Trophoblast cell (in vitro differentiated cells and primary cell): ENCODE measurements at regions not wholly inside any gene's neighbourhood (a gene's known extent, or its start where the extent isn't known, plus 50 kb on each side); places are given as distances from the start of the nearest gene placed in this dataset.

Experiments
- DNase-seq, 2 donors: peaks; one replicate each; pipeline ENCODE4 v3.0.0-alpha.2; 2016
- H2AFZ ChIP-seq: 2 replicates; pipeline ENCODE4 v1.6.1; 2013; ENCODE audit warnings: low read length, moderate library complexity, mild to moderate bottlenecking; ENCODE audit not compliant: insufficient read depth, poor library complexity
- H2AK5ac ChIP-seq: 2 replicates; pipeline ENCODE4 v1.6.1; 2013; ENCODE audit warnings: mild to moderate bottlenecking, low read length
- H2BK120ac ChIP-seq: 2 replicates; pipeline ENCODE4 v1.6.1; 2013; ENCODE audit warnings: low read length, mild to moderate bottlenecking, moderate library complexity; ENCODE audit not compliant: insufficient read depth, poor library complexity
- H2BK12ac ChIP-seq: 2 replicates; pipeline ENCODE4 v1.6.1; 2013; ENCODE audit warnings: mild to moderate bottlenecking, low read length, moderate library complexity
- H2BK5ac ChIP-seq: 2 replicates; pipeline ENCODE4 v1.6.1; 2013; ENCODE audit warnings: low read length, low read depth, moderate library complexity, mild to moderate bottlenecking; ENCODE audit not compliant: poor library complexity
- H3K14ac ChIP-seq: 2 replicates; pipeline ENCODE4 v1.6.1; 2013; ENCODE audit warnings: mild to moderate bottlenecking, low read length
- H3K18ac ChIP-seq: 2 replicates; pipeline ENCODE4 v1.6.1; 2013; ENCODE audit warnings: mild to moderate bottlenecking, low read length
- H3K23ac ChIP-seq: 2 replicates; pipeline ENCODE4 v1.6.1; 2013; ENCODE audit warnings: low read length
- H3K27ac ChIP-seq: 2 replicates; pipeline ENCODE4 v1.5.1; 2013; ENCODE audit warnings: low read depth, mild to moderate bottlenecking, inconsistent platforms, low read length, moderate library complexity
- H3K27me3 ChIP-seq: 2 replicates; pipeline ENCODE4 v1.6.1; 2013; ENCODE audit warnings: inconsistent platforms, mild to moderate bottlenecking, low read length, moderate library complexity; ENCODE audit not compliant: insufficient read depth
- H3K36me3 ChIP-seq, 2 experiments: 1 replicate in 1 of 2; 2 replicates in 1 of 2; pipeline ENCODE4 v1.6.1; 2013; ENCODE audit warnings: low read length in 2 of 2, mild to moderate bottlenecking in 2 of 2, moderate library complexity in 1 of 2; ENCODE audit not compliant: insufficient read depth in 2 of 2, control insufficient read depth in 1 of 2
- H3K4ac ChIP-seq: 2 replicates; pipeline ENCODE4 v1.6.1; 2013; ENCODE audit warnings: low read depth, mild to moderate bottlenecking, low read length, moderate library complexity
- H3K4me1 ChIP-seq, 2 experiments: 1 replicate in 1 of 2; 2 replicates in 1 of 2; pipeline ENCODE4 v1.6.1; 2013; ENCODE audit warnings: low read length in 2 of 2, mild to moderate bottlenecking in 2 of 2, moderate library complexity in 1 of 2; ENCODE audit not compliant: insufficient read depth in 2 of 2, control insufficient read depth in 1 of 2
- H3K4me2 ChIP-seq: 2 replicates; pipeline ENCODE4 v1.6.1; 2013; ENCODE audit warnings: inconsistent platforms, mild to moderate bottlenecking, low read length, moderate library complexity
- H3K4me3 ChIP-seq: 2 replicates; pipeline ENCODE4 v1.5.1; 2013; ENCODE audit warnings: mild to moderate bottlenecking, low read depth, low read length, inconsistent platforms
- H3K79me1 ChIP-seq: one replicate; pipeline ENCODE4 v1.6.1; 2013; ENCODE audit warnings: low read length
- H3K79me2 ChIP-seq: 2 replicates; pipeline ENCODE4 v1.6.1; 2013; ENCODE audit warnings: low read length, mild to moderate bottlenecking; ENCODE audit not compliant: control insufficient read depth, insufficient read depth, poor library complexity
- H3K9ac ChIP-seq: 2 replicates; pipeline ENCODE4 v1.6.1; 2013; ENCODE audit warnings: mild to moderate bottlenecking, low read length
- H3K9me3 ChIP-seq: 2 replicates; pipeline ENCODE4 v1.6.1; 2013; ENCODE audit warnings: low read depth, mild to moderate bottlenecking, control low read depth, inconsistent platforms, low read length; ENCODE audit not compliant: insufficient read depth
- H4K12ac ChIP-seq: 2 replicates; pipeline ENCODE4 v1.6.1; 2013; ENCODE audit warnings: low read depth, mild to moderate bottlenecking, low read length, moderate library complexity
- H4K8ac ChIP-seq: 2 replicates; pipeline ENCODE4 v1.6.1; 2013; ENCODE audit warnings: low read depth, mild to moderate bottlenecking, low read length, moderate library complexity
- H4K91ac ChIP-seq: one replicate; pipeline ENCODE4 v1.6.1; 2013; ENCODE audit warnings: low read depth, mild to moderate bottlenecking, low read length, moderate library complexity
- WGBS: extraction: QIAGEN DNeasy Blood & Tissue Kit; methylation state at CpG from one replicate; pipeline ENCODE4 v1.1.7; 2013; ENCODE audit warnings: missing lambda C conversion rate; ENCODE audit not compliant: insufficient read length, insufficient coverage; ENCODE audit errors: extremely low coverage; 5-methylcytosine and 5-hydroxymethylcytosine counted together

GRCh38 chr18:34957119-34957863 is 83.9 kb upstream of the MAPRE2 start:
- no peaks in the 10 kb centered on the region for H3K36me3 ChIP-seq
- no peaks in the 10 kb centered on the region for H3K9me3 ChIP-seq
- no peak overlapping the region for H2BK5ac ChIP-seq
- peak overlapping the region; percentile 23 for H3K4me2 ChIP-seq
- H3K9ac ChIP-seq: no peak overlapping the region
- peaks cover 0 to 5% of the 10 kb centered on the region in 2 experiments for H3K4me1 ChIP-seq
- H2AFZ ChIP-seq: no peak overlapping the region
- WGBS: no CpG with 5 or more reads among the region's 3 CpGs
- no peak overlapping the region for H4K8ac ChIP-seq
- H3K4me3 ChIP-seq: no peak overlapping the region
- H3K14ac ChIP-seq: no peak overlapping the region
- no peaks in the 10 kb centered on the region for H3K79me2 ChIP-seq
- no peak overlapping the region for H2BK12ac ChIP-seq
- H3K4ac ChIP-seq: no peak overlapping the region
- H3K23ac ChIP-seq: no peak overlapping the region
- peak overlapping the region; percentile 32 for H3K27ac ChIP-seq
- no peaks in the 10 kb centered on the region for H3K27me3 ChIP-seq
- no peak overlapping the region for H2AK5ac ChIP-seq
- no peak overlapping the region for H2BK120ac ChIP-seq
- no peaks in the 10 kb centered on the region for H3K79me1 ChIP-seq
- H4K12ac ChIP-seq: no peak overlapping the region
- DNase-seq: no peak
- H3K18ac ChIP-seq: no peak overlapping the region
- no peak overlapping the region for H4K91ac ChIP-seq

- Histone ChIP-seq H3K4ac (no peak overlapping the region), H2BK5ac (no peak overlapping the region), H3K79me1 (no peaks in the 10 kb centered on the region), H3K27ac (no peak overlapping the region), H3K14ac (no peak overlapping the region), H2BK120ac (no peak overlapping the region), H3K4me3 (no peak overlapping the region), H2AFZ (no peak overlapping the region), H3K23ac (no peak overlapping the region), H3K9ac (no peak overlapping the region), H3K9me3 (no peaks in the 10 kb centered on the region), H4K91ac (no peak overlapping the region), H3K27me3 (no peaks in the 10 kb centered on the region), H2AK5ac (no peak overlapping the region), H3K4me1 (peaks cover 0 to 5% of the 10 kb centered on the region in 2 experiments), H3K79me2 (no peaks in the 10 kb centered on the region), H3K36me3 (no peaks in the 10 kb centered on the region), H2BK12ac (no peak overlapping the region), H3K18ac (no peak overlapping the region), H4K8ac (no peak overlapping the region), H3K4me2 (no peak overlapping the region), H4K12ac (no peak overlapping the region)
- DNase-seq: no peak
- no CpG with 5 or more reads among the region's 2 CpGs for WGBS
These were observed 83.4 kb upstream of the MAPRE2 start for GRCh38 chr18:34957864-34958259.

GRCh38 chr18:34959211-34959829 is 81.9 kb upstream of the MAPRE2 start:
- Histone ChIP-seq H3K18ac (no peak overlapping the region), H4K12ac (no peak overlapping the region), H4K91ac (no peak overlapping the region), H3K4me3 (no peak overlapping the region), H4K8ac (no peak overlapping the region), H3K4ac (no peak overlapping the region), H3K4me2 (no peak overlapping the region), H2AK5ac (no peak overlapping the region), H3K27ac (no peak overlapping the region), H3K79me2 (no peaks in the 10 kb centered on the region), H3K9me3 (no peaks in the 10 kb centered on the region), H3K9ac (no peak overlapping the region), H3K36me3 (no peaks in the 10 kb centered on the region), H2BK120ac (no peak overlapping the region), H3K27me3 (no peaks in the 10 kb centered on the region), H3K14ac (no peak overlapping the region), H3K79me1 (no peaks in the 10 kb centered on the region), H2AFZ (no peak overlapping the region), H2BK12ac (no peak overlapping the region), H2BK5ac (no peak overlapping the region), H3K4me1 (peaks cover 0 to 5% of the 10 kb centered on the region in 2 experiments), H3K23ac (no peak overlapping the region)
- DNase-seq: no peak
- no CpG with 5 or more reads among the region's 1 CpG for WGBS

DNA sequence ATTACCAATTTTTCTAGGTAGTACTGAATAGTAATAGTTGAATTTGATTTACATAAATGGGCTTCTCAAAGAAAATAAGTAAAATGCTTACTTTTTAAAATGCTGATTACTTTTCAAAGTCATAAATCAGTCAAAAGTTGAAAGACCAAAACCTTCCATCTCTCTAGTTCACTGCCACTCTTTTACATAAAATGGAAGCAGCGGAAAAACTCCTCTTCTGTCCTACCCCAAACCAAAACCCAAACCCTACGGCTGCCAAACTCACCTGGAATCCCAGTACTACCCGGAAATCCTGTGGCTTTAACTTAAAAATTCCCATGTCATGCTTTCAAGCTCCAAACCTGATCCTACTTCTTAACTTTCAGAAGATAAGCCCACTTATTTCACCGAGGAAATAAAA is 81.2 kb upstream of the MAPRE2 start:
- Histone ChIP-seq H3K9ac (no peak overlapping the region), H3K27ac (no peak overlapping the region), H3K79me1 (no peaks in the 10 kb centered on the region), H4K91ac (no peak overlapping the region), H3K4me2 (no peak overlapping the region), H2BK12ac (no peak overlapping the region), H3K18ac (no peak overlapping the region), H2AFZ (no peak overlapping the region), H3K9me3 (no peaks in the 10 kb centered on the region), H4K12ac (no peak overlapping the region), H3K79me2 (no peaks in the 10 kb centered on the region), H3K4me3 (no peak overlapping the region), H2BK120ac (no peak overlapping the region), H3K36me3 (no peaks in the 10 kb centered on the region), H3K27me3 (no peaks in the 10 kb centered on the region), H3K14ac (no peak overlapping the region), H4K8ac (no peak overlapping the region), H3K23ac (no peak overlapping the region), H2BK5ac (no peak overlapping the region), H3K4me1 (peaks cover 0 to 5% of the 10 kb centered on the region in 2 experiments), H2AK5ac (no peak overlapping the region), H3K4ac (no peak overlapping the region)
- DNase-seq: no peak
- no CpG with 5 or more reads among the region's 4 CpGs for WGBS
